Left colon (tissue), 2 donors: ENCODE measurements at regions not wholly inside any gene's neighbourhood (a gene's known extent, or its start where the extent isn't known, plus 50 kb on each side); places are given as distances from the start of the nearest gene placed in this dataset.

ENCODE experiments used
- ATAC-seq: fragments of 200-7000 bp; cut with Tn5 transposase; one replicate; pipeline ENCODE4 v1.9.1; 2020; ENCODE audit warnings: mild to moderate bottlenecking, moderate library complexity
- DNase-seq, 2 donors: peaks; one replicate each; pipeline ENCODE4 v3.0.0-alpha.2; 2020
- intact Hi-C, 2 donors: fragments of 100-400 bp; cut with DNase I in 1 of 2; cut with micrococcal nuclease in 1 of 2; formaldehyde crosslinking; loops; one replicate each; pipeline versions ENCODE4 v1.11.2 to v1.14.0; 2022; cut with DNase I, micrococcal nuclease
- donor health status: DM: no; HTN: no; CAD: no.
- donor health status: DM: yes; HTN: yes; CAD: no.

DNA sequence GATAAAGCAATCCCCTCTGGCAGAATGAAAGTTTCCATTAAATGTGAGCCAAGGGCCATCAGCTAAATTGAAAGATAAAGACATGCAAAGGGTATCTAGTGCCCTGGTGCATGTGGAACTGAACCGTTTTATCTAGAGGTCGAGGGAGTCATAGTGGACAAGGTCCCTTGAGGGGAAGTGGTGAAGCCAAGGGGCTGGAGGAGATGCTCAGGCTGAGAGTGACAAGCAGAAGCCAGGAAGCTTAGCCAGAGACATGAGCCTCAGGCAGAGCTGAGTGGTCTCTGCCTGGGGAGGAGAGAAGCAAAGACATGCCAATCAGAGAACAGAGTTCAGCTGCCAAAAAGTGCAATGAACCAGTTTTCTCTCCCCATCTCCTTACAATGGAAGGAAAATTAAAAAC, 68.1 kb upstream of the SLC10A2 start:
- intact Hi-C loops: no loop called here
- DNase-seq (no peak), ATAC-seq (no peak)

DNA sequence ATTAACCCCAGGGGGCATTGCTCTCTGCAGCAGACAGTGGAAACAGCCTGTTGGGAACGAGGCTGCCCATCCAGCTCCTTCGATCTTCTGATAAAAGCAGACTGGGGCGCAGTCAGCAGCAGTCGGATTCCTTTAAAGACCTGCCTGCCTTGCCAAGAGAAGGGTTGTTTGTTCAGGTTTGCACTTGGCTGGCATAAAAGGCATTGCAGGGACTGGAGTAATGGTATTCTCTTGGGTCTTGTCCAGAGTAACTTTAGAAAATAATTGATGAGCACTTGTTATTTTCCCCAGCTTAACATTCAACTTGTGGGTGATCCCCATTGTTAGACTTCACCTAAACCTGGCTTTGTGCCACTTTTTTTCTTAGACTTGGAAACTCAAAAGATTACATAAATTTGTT, 67.3 kb upstream of the SLC10A2 start:
- intact Hi-C loops: no loop called here
- ATAC-seq (no peak), DNase-seq (no peak)

DNA sequence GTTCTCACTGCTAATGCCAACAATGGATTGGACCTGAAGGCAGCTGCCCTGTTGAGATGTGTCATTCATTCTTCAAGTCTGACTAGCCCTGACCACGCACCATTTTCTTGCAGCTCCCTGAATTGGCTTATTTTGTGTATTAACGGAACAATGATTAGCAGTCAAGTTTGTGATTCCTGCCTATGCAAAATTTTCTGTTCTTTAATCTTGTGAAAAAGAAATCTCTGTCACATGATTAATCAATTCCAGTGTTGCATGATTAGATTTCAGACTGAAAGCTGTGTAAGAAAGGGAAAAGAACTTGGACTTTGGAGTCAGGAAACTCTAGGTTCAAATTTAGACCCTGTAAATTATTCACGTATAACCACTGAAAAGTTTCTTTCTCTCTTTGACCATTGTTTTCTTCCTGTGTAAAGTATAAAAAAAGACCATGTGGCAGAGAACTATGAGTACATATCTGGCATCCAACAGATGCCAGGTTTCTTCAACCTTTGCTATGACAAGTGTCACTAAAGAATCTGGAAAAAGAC, 64.5 kb upstream of the SLC10A2 start:
- peak; percentile 44 for ATAC-seq
- intact Hi-C loops: no loop called here
- DNase-seq: no peak

DNA sequence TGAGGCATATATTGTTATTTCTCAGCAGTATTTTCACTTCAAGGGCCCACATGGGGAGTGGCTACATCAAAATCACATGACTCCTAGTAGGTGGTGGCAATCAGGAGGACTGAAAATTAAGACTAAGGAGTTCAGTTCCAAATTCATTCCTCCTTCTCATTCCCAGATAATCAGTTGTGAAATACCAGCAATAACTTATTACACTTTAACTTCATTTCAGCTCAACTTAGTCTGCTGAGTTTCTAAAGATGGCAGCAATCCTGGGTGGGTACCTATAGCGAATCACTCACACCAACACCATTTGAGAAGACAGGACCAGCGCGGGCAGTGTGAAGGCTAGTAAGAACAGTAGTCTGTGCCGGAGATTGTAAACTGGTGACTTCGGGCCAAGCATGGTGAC, 63.9 kb upstream of the SLC10A2 start:
- DNase-seq: no peak
- intact Hi-C loops: no loop called here
- ATAC-seq: no peak
